Liver (tissue), 8 donors: ENCODE measurements at regions not wholly inside any gene's neighbourhood (a gene's known extent, or its start where the extent isn't known, plus 50 kb on each side); places are given as distances from the start of the nearest gene placed in this dataset.
A peak's percentile ranks its signal among the peaks of the same experiment; 100 is the strongest.

Experiments used
- DNase-seq: peaks from one replicate; pipeline ENCODE4 v3.0.0-alpha.2; 2017; ENCODE audit warnings: low spot score
- H3K27ac ChIP-seq, 2 donors: one replicate each; pipeline ENCODE4 v1.7.0; 2013; ENCODE audit warnings: inconsistent platforms in 2 of 2, low read length in 2 of 2, control low read depth in 1 of 2, low read depth in 1 of 2, mild to moderate bottlenecking in 1 of 2
- H3K27me3 ChIP-seq, 4 donors: one replicate each; pipeline versions ENCODE4 v1.6.1 to v1.7.0; 2013; ENCODE audit warnings: low read length in 3 of 4, inconsistent platforms in 1 of 4, mild to moderate bottlenecking in 1 of 4, moderate library complexity in 1 of 4; ENCODE audit not compliant: control insufficient read depth in 4 of 4, insufficient read depth in 4 of 4
- H3K36me3 ChIP-seq, 4 donors: one replicate each; pipeline versions ENCODE4 v1.6.1 to v1.7.0; 2013; ENCODE audit warnings: low read length in 3 of 4, mild to moderate bottlenecking in 3 of 4, low read depth in 1 of 4, moderate library complexity in 1 of 4; ENCODE audit not compliant: control insufficient read depth in 4 of 4, insufficient read depth in 3 of 4
- H3K4me1 ChIP-seq, 4 donors: one replicate each; pipeline versions ENCODE4 v1.6.1 to v1.7.0; 2013; ENCODE audit warnings: low read length in 3 of 4, mild to moderate bottlenecking in 3 of 4, moderate library complexity in 1 of 4; ENCODE audit not compliant: control insufficient read depth in 4 of 4, insufficient read depth in 4 of 4
- H3K4me3 ChIP-seq, 3 donors: one replicate each; pipeline versions ENCODE4 v1.6.1 to v1.7.0; 2013; ENCODE audit warnings: low read length in 3 of 3, control low read depth in 1 of 3, low read depth in 1 of 3, mild to moderate bottlenecking in 1 of 3
- H3K9ac ChIP-seq, 2 donors: one replicate each; pipeline ENCODE4 v1.7.0; 2013; ENCODE audit warnings: low read length in 2 of 2, mild to moderate bottlenecking in 2 of 2, moderate library complexity in 2 of 2, control low read depth in 1 of 2, low read depth in 1 of 2
- H3K9me3 ChIP-seq, 4 donors: one replicate each; pipeline versions ENCODE4 v1.6.1 to v1.7.0; 2013; ENCODE audit warnings: low read length in 3 of 4; ENCODE audit not compliant: control insufficient read depth in 4 of 4
- EGR1 ChIP-seq, 2 donors: IDR thresholded peaks; 2 replicates each; pipeline ENCODE4 v1.6.1; 2016 to 2018; ENCODE audit warnings: antibody characterized with exemption in 2 of 2, low read depth in 2 of 2
- FOXA1 ChIP-seq: IDR thresholded peaks from 2 replicates; pipeline ENCODE4 v1.6.1; 2016; ENCODE audit warnings: antibody characterized with exemption
- FOXA2 ChIP-seq: IDR thresholded peaks from 2 replicates; pipeline ENCODE4 v1.6.1; 2016; ENCODE audit warnings: antibody characterized with exemption
- GABPA ChIP-seq, 2 donors: IDR thresholded peaks in 1 of 2; conservative IDR thresholded peaks in 1 of 2; 2 replicates each; pipeline ENCODE4 v1.6.1; 2016; ENCODE audit warnings: antibody characterized with exemption in 2 of 2, mild to moderate bottlenecking in 1 of 2, moderate library complexity in 1 of 2
- HNF4A ChIP-seq, 2 donors: conservative IDR thresholded peaks; 2 replicates each; pipeline ENCODE4 v1.6.1; 2016; ENCODE audit warnings: antibody characterized with exemption in 2 of 2, mild to moderate bottlenecking in 2 of 2
- HNF4G ChIP-seq: IDR thresholded peaks from 2 replicates; pipeline ENCODE4 v1.6.1; 2016; ENCODE audit warnings: antibody characterized with exemption
- JUND ChIP-seq, 2 donors: IDR thresholded peaks; 2 replicates each; pipeline ENCODE4 v1.6.1; 2016; ENCODE audit warnings: antibody characterized with exemption in 2 of 2
- MAX ChIP-seq: IDR thresholded peaks from 2 replicates; pipeline ENCODE4 v1.6.1; 2016; ENCODE audit warnings: antibody characterized with exemption
- NR2F2 ChIP-seq: IDR thresholded peaks from 2 replicates; pipeline ENCODE4 v1.6.1; 2016; ENCODE audit warnings: antibody characterized with exemption
- RAD21 ChIP-seq, 2 donors: IDR thresholded peaks; 2 replicates each; pipeline ENCODE4 v1.6.1; 2016; ENCODE audit warnings: antibody characterized with exemption in 2 of 2, mild to moderate bottlenecking in 2 of 2
- REST ChIP-seq: IDR thresholded peaks from 2 replicates; pipeline ENCODE4 v1.6.1; 2016; ENCODE audit warnings: antibody characterized with exemption, mild to moderate bottlenecking
- RXRA ChIP-seq, 2 donors: IDR thresholded peaks; 2 replicates each; pipeline ENCODE4 v1.6.1; 2017 to 2018; ENCODE audit warnings: antibody characterized with exemption in 2 of 2, mild to moderate bottlenecking in 1 of 2
- SP1 ChIP-seq: IDR thresholded peaks from 2 replicates; pipeline ENCODE4 v1.6.1; 2018; ENCODE audit warnings: antibody characterized with exemption, mild to moderate bottlenecking
- TAF1 ChIP-seq: conservative IDR thresholded peaks from 2 replicates; pipeline ENCODE4 v1.6.1; 2016; ENCODE audit warnings: antibody characterized with exemption, mild to moderate bottlenecking
- YY1 ChIP-seq: IDR thresholded peaks from 2 replicates; pipeline ENCODE4 v1.6.1; 2016; ENCODE audit warnings: antibody characterized with exemption, mild to moderate bottlenecking
- WGBS: extraction: QIAGEN DNeasy Blood & Tissue Kit; methylation state at CpG from one replicate; pipeline ENCODE4 v1.1.7; 2013; 5-methylcytosine and 5-hydroxymethylcytosine counted together
- TF ChIP-seq, protein P1 (sequence below): IDR thresholded peaks from 2 replicates; pipeline ENCODE4 v1.6.1; 2016; ENCODE audit warnings: antibody characterized with exemption
- TF ChIP-seq, protein P2 (sequence below): IDR thresholded peaks from 2 replicates; pipeline ENCODE4 v1.6.1; 2016; ENCODE audit warnings: antibody characterized with exemption
- TF ChIP-seq, protein P3 (sequence below): fragments of 150-350 bp; IDR thresholded peaks from 2 replicates; pipeline ENCODE4 v1.5.1; 2017; ENCODE audit warnings: improper control_type of control experiment, low read depth, low read length; ENCODE audit not compliant: missing input control
- donor health status: healthy.
- donor health status: healthy.
- donor health status: healthy.
- donor health status: healthy.
- donor health status: healthy.

GRCh38 chr6:108795122-108795521 is 53.1 kb upstream of the ARMC2 start (continued):
- TF ChIP-seq, protein P1, sequence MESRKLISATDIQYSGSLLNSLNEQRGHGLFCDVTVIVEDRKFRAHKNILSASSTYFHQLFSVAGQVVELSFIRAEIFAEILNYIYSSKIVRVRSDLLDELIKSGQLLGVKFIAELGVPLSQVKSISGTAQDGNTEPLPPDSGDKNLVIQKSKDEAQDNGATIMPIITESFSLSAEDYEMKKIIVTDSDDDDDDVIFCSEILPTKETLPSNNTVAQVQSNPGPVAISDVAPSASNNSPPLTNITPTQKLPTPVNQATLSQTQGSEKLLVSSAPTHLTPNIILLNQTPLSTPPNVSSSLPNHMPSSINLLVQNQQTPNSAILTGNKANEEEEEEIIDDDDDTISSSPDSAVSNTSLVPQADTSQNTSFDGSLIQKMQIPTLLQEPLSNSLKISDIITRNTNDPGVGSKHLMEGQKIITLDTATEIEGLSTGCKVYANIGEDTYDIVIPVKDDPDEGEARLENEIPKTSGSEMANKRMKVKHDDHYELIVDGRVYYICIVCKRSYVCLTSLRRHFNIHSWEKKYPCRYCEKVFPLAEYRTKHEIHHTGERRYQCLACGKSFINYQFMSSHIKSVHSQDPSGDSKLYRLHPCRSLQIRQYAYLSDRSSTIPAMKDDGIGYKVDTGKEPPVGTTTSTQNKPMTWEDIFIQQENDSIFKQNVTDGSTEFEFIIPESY = no peak
- TF ChIP-seq NR2F2 = no peak
- peak; percentile 40 for TF ChIP-seq YY1
- peak; percentile 64 for TF ChIP-seq HNF4G

DNA sequence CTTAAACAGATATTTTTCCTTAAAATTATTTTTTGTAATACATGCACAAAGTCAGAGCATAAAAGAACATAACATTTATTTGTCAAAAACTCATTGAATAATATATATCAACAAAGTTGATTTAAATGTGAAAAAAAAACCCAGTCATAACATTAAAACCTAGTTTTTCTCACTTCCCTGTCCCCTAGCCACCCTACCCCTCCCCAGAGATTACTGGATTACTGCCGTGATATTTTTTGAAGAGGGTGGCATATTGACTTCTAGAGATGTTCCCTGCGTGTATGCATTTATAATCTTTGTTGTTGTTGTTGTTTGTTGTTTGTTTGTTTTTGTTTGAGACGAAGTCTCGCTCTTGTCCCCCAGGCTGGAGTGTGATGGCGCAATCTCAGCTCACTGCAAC is 52.4 kb upstream of the ARMC2 start:
- TF ChIP-seq FOXA1 = no peak
- TF ChIP-seq FOXA2 = no peak
- no peak for TF ChIP-seq YY1
- TF ChIP-seq NR2F2 = no peak
- no peak for TF ChIP-seq SP1
- Histone ChIP-seq H3K9me3 (no peaks in the 10 kb centered on the region), H3K4me3 (no peak overlapping the region), H3K9ac (no peak overlapping the region), H3K27me3 (no peaks in the 10 kb centered on the region), H3K36me3 (no peaks in the 10 kb centered on the region), H3K27ac (no peak overlapping the region), H3K4me1 (peaks cover 17 to 52% (median 47%) of the 10 kb centered on the region in 4 donors)
- WGBS = 67% methylated on average over 5 of the region's 5 CpGs
- DNase-seq = no peak

- no peak overlapping the region for H3K9ac ChIP-seq
- H3K4me1 ChIP-seq = peaks cover 17 to 52% (median 47%) of the 10 kb centered on the region in 4 donors
- H3K4me3 ChIP-seq = no peak overlapping the region
- H3K9me3 ChIP-seq = no peaks in the 10 kb centered on the region
- H3K36me3 ChIP-seq = no peaks in the 10 kb centered on the region
- TF ChIP-seq FOXA1 = no peak
- TF ChIP-seq TAF1 = no peak
- TF ChIP-seq, protein P2, sequence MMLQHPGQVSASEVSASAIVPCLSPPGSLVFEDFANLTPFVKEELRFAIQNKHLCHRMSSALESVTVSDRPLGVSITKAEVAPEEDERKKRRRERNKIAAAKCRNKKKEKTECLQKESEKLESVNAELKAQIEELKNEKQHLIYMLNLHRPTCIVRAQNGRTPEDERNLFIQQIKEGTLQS = no peak
- no peak for TF ChIP-seq FOXA2
- TF ChIP-seq MAX = no peak
- no peak for TF ChIP-seq REST
- TF ChIP-seq YY1 = no peak
- TF ChIP-seq GABPA (IDR thresholded peaks at IDR 0.05 in 1 of 2, conservative IDR thresholded peaks at IDR 0.05 in 1 of 2) = no peak
- no peak for TF ChIP-seq HNF4G
- TF ChIP-seq JUND (IDR thresholded peaks at IDR 0.05) = peak in 1 of 2 donors; percentile 27
- TF ChIP-seq, protein P3, sequence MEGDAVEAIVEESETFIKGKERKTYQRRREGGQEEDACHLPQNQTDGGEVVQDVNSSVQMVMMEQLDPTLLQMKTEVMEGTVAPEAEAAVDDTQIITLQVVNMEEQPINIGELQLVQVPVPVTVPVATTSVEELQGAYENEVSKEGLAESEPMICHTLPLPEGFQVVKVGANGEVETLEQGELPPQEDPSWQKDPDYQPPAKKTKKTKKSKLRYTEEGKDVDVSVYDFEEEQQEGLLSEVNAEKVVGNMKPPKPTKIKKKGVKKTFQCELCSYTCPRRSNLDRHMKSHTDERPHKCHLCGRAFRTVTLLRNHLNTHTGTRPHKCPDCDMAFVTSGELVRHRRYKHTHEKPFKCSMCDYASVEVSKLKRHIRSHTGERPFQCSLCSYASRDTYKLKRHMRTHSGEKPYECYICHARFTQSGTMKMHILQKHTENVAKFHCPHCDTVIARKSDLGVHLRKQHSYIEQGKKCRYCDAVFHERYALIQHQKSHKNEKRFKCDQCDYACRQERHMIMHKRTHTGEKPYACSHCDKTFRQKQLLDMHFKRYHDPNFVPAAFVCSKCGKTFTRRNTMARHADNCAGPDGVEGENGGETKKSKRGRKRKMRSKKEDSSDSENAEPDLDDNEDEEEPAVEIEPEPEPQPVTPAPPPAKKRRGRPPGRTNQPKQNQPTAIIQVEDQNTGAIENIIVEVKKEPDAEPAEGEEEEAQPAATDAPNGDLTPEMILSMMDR = no peak
- no peak for TF ChIP-seq SP1
- TF ChIP-seq RAD21 (IDR thresholded peaks at IDR 0.05) = peak in 1 of 2 donors; percentile 15
- TF ChIP-seq NR2F2 = no peak
- TF ChIP-seq RXRA (IDR thresholded peaks at IDR 0.05) = peak in 1 of 2 donors; percentile 27
- TF ChIP-seq, protein P1 = no peak
- TF ChIP-seq EGR1 (IDR thresholded peaks at IDR 0.05; ENCODE audit: low read depth in 2 of 2) = no peak
- peak; percentile 6 to 31 for TF ChIP-seq HNF4A (conservative IDR thresholded peaks at IDR 0.05)
- no peaks in the 10 kb centered on the region for H3K27me3 ChIP-seq
- WGBS = 23% methylated on average over 3 of the region's 3 CpGs
- no peak for DNase-seq
- peak overlapping the region in 1 of 2 donors; percentile 33 for H3K27ac ChIP-seq
Measured at GRCh38 chr6:108796875-108797274, 51.3 kb upstream of the ARMC2 start.
